Breast epithelium (tissue), 4 donors: ENCODE measurements at regions not wholly inside any gene's neighbourhood (a gene's known extent, or its start where the extent isn't known, plus 50 kb on each side); places are given as distances from the start of the nearest gene placed in this dataset.
"Not testable (repeated sequence)": the region's sequence is repeated elsewhere in the genome, so short reads cannot be mapped to it uniquely, and the experiment has no call there.

Source experiments
- DNase-seq, 2 donors: peaks; one replicate each; pipeline ENCODE4 v3.0.0-alpha.2; 2019; ENCODE audit warnings: low spot score in 2 of 2
- H3K27ac ChIP-seq, 2 donors: fragments of 200-600 bp; sonication (generic) in 1 of 2; one replicate each; pipeline ENCODE4 v1.5.1; 2016 to 2019; ENCODE audit warnings: mild to moderate bottlenecking in 1 of 2
- H3K27me3 ChIP-seq, 2 donors: fragments of 200-600 bp; sonication (generic) in 1 of 2; one replicate each; pipeline versions ENCODE4 v1.5.1 to v1.6.0; 2017 to 2019; ENCODE audit warnings: control low read depth in 1 of 2, mild to moderate bottlenecking in 1 of 2
- H3K36me3 ChIP-seq: fragments of 200-600 bp; one replicate; pipeline ENCODE4 v1.5.1; 2019
- H3K4me1 ChIP-seq, 2 donors: fragments of 200-600 bp; sonication (generic); one replicate each; pipeline ENCODE4 v1.5.1; 2016 to 2019; ENCODE audit warnings: control low read depth in 1 of 2
- H3K4me3 ChIP-seq, 3 donors: fragments of 200-600 bp; sonication (generic); 1 replicate in 2 of 3; 2 replicates in 1 of 3; pipeline ENCODE4 v1.5.1; 2016 to 2019; ENCODE audit warnings: mild to moderate bottlenecking in 3 of 3, moderate library complexity in 2 of 3
- H3K9me3 ChIP-seq, 2 donors: fragments of 200-600 bp; sonication (generic) in 1 of 2; one replicate each; pipeline ENCODE4 v1.5.1; 2016 to 2019; ENCODE audit warnings: control low read depth in 1 of 2
- CTCF ChIP-seq, 3 donors: fragments of 450-650 bp; IDR thresholded peaks; one replicate each; pipeline ENCODE4 v1.5.1; 2016 to 2017; ENCODE audit warnings: antibody characterized with exemption in 3 of 3, mild to moderate bottlenecking in 3 of 3, moderate library complexity in 3 of 3
- POLR2A ChIP-seq: fragments of 450-650 bp; IDR thresholded peaks from one replicate; pipeline ENCODE4 v1.6.1; 2016; ENCODE audit warnings: antibody characterized with exemption, mild to moderate bottlenecking, moderate library complexity
- POLR2AphosphoS5 ChIP-seq, 3 donors: sonication (generic); formaldehyde crosslinking; IDR thresholded peaks; one replicate each; pipeline ENCODE4 v1.6.1; 2017; ENCODE audit warnings: antibody characterized with exemption in 3 of 3
- intact Hi-C: fragments of 100-400 bp; cut with DNase I; formaldehyde crosslinking; loops from one replicate; pipeline ENCODE4 v1.15.1; 2023; ENCODE audit warnings: low total_unique reads

DNA sequence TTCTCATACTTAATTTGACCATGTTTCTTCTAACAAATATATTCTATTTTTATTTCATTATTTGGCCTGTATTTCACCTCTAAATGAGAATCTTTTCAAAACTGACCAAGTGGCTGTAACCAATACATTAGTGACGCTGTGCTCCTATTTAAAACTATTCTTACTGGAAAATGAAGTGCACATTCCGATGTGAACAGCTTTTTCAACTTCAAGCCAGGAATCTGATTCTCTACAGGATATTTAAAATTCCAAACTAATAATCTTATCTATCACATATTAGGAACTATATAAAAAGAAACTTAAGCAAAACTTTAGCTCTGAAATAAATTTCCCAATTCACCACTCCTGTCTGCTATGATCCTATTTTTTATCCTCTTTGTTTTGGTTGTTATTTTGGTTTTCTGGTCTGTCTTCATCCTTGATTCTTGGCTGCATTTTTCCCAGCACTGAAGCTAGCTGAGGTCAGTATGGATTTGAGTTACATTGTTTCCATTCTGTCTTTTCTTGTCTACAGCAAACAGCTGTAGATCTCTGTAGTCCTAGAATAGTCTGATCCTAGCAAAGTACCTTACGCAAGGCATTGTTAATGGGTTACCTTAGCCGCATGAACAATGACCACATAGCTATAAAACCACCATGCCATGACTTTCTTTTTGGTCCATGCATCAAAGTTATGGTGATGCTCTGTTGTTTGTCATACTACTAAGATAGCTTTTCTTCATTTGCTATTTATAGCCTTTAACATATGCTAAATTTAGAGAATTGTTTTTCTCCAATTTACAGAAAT, 748.6 kb upstream of the SPRY2 start:
- DNase-seq: no peak
- Histone ChIP-seq H3K9me3 (no peaks in the 10 kb centered on the region), H3K4me3 (no peak overlapping the region), H3K27me3 (no peaks in the 10 kb centered on the region), H3K27ac (no peak overlapping the region), H3K36me3 (no peaks in the 10 kb centered on the region), H3K4me1 (no peaks in the 10 kb centered on the region)
- intact Hi-C loops: no loop called here
- TF ChIP-seq POLR2A (no peak), POLR2AphosphoS5 (IDR thresholded peaks at IDR 0.05) (no peak), CTCF (IDR thresholded peaks at IDR 0.05) (no peak)

- TF ChIP-seq POLR2AphosphoS5 (IDR thresholded peaks at IDR 0.05) (no peak), CTCF (IDR thresholded peaks at IDR 0.05) (no peak), POLR2A (no peak)
- intact Hi-C loops: no loop called here
- no peak overlapping the region for H3K4me3 ChIP-seq
These were observed 740.1 kb upstream of the SPRY2 start for GRCh38 chr13:81080911-81081454.

DNA sequence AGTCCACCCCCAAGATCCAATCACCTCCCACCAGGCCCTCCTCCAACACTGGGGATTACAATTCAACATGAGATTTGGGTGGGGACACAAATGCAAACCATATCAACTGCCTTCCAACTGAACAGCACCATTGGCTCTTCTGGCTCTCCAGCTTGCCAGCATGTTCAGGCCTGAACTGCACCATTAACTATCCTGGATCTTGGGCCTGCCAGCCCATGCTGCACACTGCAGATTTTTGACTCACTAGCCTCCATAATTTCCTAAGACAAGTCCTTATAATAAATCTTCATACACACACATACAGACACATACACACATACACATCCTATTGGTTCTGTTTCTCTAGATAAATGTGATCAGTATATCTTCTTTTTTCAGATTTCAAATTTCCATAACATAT, 737.1 kb upstream of the SPRY2 start:
- TF ChIP-seq POLR2AphosphoS5 (IDR thresholded peaks at IDR 0.05) (no peak), POLR2A (no peak), CTCF (IDR thresholded peaks at IDR 0.05) (no peak)
- H3K36me3 ChIP-seq: no peaks in the 10 kb centered on the region
- H3K27ac ChIP-seq: no peak overlapping the region
- H3K4me1 ChIP-seq: no peaks in the 10 kb centered on the region
- intact Hi-C loops: no loop called here
- no peak for DNase-seq
- H3K4me3 ChIP-seq: no peak overlapping the region
- H3K9me3 ChIP-seq: no peaks in the 10 kb centered on the region
- H3K27me3 ChIP-seq: no peaks in the 10 kb centered on the region

More at GRCh38 chr13:81080911-81081454, 740.1 kb upstream of the SPRY2 start:
- no peaks in the 10 kb centered on the region for H3K27me3 ChIP-seq
- no peaks in the 10 kb centered on the region for H3K4me1 ChIP-seq
- no peaks in the 10 kb centered on the region for H3K9me3 ChIP-seq
- no peaks in the 10 kb centered on the region for H3K36me3 ChIP-seq
- H3K27ac ChIP-seq: no peak overlapping the region
- DNase-seq: no peak

- H3K4me1 ChIP-seq, H3K9me3 ChIP-seq, DNase-seq, H3K36me3 ChIP-seq, intact Hi-C loops, H3K4me3 ChIP-seq, H3K27ac ChIP-seq, H3K27me3 ChIP-seq: not testable (repeated sequence)
These were observed 728.9 kb upstream of the SPRY2 start for GRCh38 chr13:81069822-81070221.

DNA sequence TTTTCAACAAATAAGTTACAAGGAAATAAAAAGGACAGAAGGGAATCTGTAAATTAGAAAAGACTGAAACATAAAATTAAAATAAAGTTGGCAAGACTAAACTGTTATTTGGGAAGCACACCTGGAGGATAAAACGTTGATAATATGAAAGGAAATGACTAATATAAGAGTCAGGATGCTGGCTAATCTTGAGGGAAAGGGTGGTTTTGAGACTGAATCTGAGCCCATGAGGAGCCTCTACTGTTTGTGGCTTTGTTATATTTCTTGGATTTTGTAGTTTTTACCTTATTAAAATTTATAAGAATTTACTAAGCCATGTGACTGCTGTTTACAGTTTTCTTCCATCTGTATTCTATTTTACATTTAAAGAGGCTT, 718.0 kb upstream of the SPRY2 start:
- no peaks in the 10 kb centered on the region for H3K36me3 ChIP-seq
- H3K27ac ChIP-seq: no peak overlapping the region
- no peak overlapping the region for H3K4me3 ChIP-seq
- H3K9me3 ChIP-seq: no peaks in the 10 kb centered on the region
- intact Hi-C loops: no loop called here
- no peaks in the 10 kb centered on the region for H3K4me1 ChIP-seq
- no peaks in the 10 kb centered on the region for H3K27me3 ChIP-seq
- DNase-seq: no peak
- TF ChIP-seq POLR2AphosphoS5 (IDR thresholded peaks at IDR 0.05) (no peak), POLR2A (no peak), CTCF (IDR thresholded peaks at IDR 0.05) (no peak)
